Fibroblast of lung (primary cell): ENCODE measurements at regions not wholly inside any gene's neighbourhood (a gene's known extent, or its start where the extent isn't known, plus 50 kb on each side); places are given as distances from the start of the nearest gene placed in this dataset.

Experiments used
- CTCF ChIP-seq, 2 donors: IDR thresholded peaks in 1 of 2; conservative IDR thresholded peaks in 1 of 2; 1 replicate in 1 of 2; 2 replicates in 1 of 2; pipeline ENCODE4 v1.5.1; 2011 to 2012; ENCODE audit warnings: low read length in 2 of 2, control low read depth in 1 of 2, inconsistent platforms in 1 of 2, low read depth in 1 of 2, mild to moderate bottlenecking in 1 of 2
- EZH2 ChIP-seq: IDR thresholded peaks from 2 replicates; pipeline ENCODE4 v1.5.1; 2012; ENCODE audit warnings: low read length, control low read depth, mild to moderate bottlenecking; ENCODE audit errors: missing control alignments

- TF ChIP-seq EZH2: no peak
- TF ChIP-seq CTCF (conservative IDR thresholded peaks at IDR 0.05 in 1 of 2, IDR thresholded peaks at IDR 0.05 in 1 of 2; ENCODE audit: low read depth in 1 of 2, low read length in 2 of 2): no peak
Measured at GRCh38 chr13:26117620-26118019, 65.8 kb upstream of the SHISA2 start.
